GM21717 (cell line): ENCODE measurements at regions not wholly inside any gene's neighbourhood (a gene's known extent, or its start where the extent isn't known, plus 50 kb on each side); places are given as distances from the start of the nearest gene placed in this dataset.
"Not testable (repeated sequence)": the region's sequence is repeated elsewhere in the genome, so short reads cannot be mapped to it uniquely, and the experiment has no call there.

Source experiments
- ATAC-seq: cut with Tn5 transposase; IDR thresholded peaks from one replicate; pipeline ENCODE4 v1.9.1; 2021; ENCODE audit warnings: mild to moderate bottlenecking, moderate library complexity; ENCODE audit not compliant: unreplicated experiment

- not testable (repeated sequence) for ATAC-seq
Observed at GRCh38 chr12:31162896-31163560, 89.4 kb downstream of the DDX11 start.

- ATAC-seq: not testable (repeated sequence)
Observed at GRCh38 chr12:31174293-31174692, 100.6 kb downstream of the DDX11 start.

- not testable (repeated sequence) for ATAC-seq
Observed at GRCh38 chr12:31177514-31177913, 103.9 kb downstream of the DDX11 start.

- ATAC-seq: not testable (repeated sequence)
Observed at GRCh38 chr12:31178875-31179274, 105.2 kb downstream of the DDX11 start.

- ATAC-seq: not testable (repeated sequence)
Observed at GRCh38 chr12:31179627-31180237, 106.1 kb downstream of the DDX11 start.

GRCh38 chr12:31182571-31182970 is 108.9 kb downstream of the DDX11 start:
- not testable (repeated sequence) for ATAC-seq

- ATAC-seq: not testable (repeated sequence)
Observed at GRCh38 chr12:31183107-31183506, 109.4 kb downstream of the DDX11 start.

GRCh38 chr12:31183899-31184298 is 110.2 kb downstream of the DDX11 start:
- ATAC-seq: not testable (repeated sequence)

- ATAC-seq: not testable (repeated sequence)
Observed at GRCh38 chr12:31184667-31185066, 111.0 kb downstream of the DDX11 start.

GRCh38 chr12:31192689-31193088 is 119.0 kb downstream of the DDX11 start:
- ATAC-seq: peak; percentile 72

GRCh38 chr12:31195620-31196019 is 122.0 kb downstream of the DDX11 start:
- ATAC-seq: not testable (repeated sequence)

GRCh38 chr12:31199476-31199875 is 125.8 kb downstream of the DDX11 start:
- ATAC-seq: not testable (repeated sequence)

GRCh38 chr12:31201382-31201781 is 124.6 kb downstream of the SINHCAF start:
- no peak for ATAC-seq

- ATAC-seq: no peak
Observed at GRCh38 chr12:31203261-31203660, 122.7 kb downstream of the SINHCAF start.

GRCh38 chr12:31205054-31205453 is 120.9 kb downstream of the SINHCAF start:
- peak; percentile 92 for ATAC-seq

GRCh38 chr12:31206038-31206670 is 119.8 kb downstream of the SINHCAF start:
- ATAC-seq: no peak

- no peak for ATAC-seq
Observed at GRCh38 chr12:31207799-31208465, 118.0 kb downstream of the SINHCAF start.

- ATAC-seq: no peak
Observed at GRCh38 chr12:31210104-31210503, 115.8 kb downstream of the SINHCAF start.

GRCh38 chr12:31210541-31210940 is 115.4 kb downstream of the SINHCAF start:
- no peak for ATAC-seq

- ATAC-seq: no peak
Observed at GRCh38 chr12:31214626-31215517, 111.1 kb downstream of the SINHCAF start.
